ENCODE measurements at regions not wholly inside any gene's neighbourhood (a gene's known extent, or its start where the extent isn't known, plus 50 kb on each side); places are given as distances from the start of the nearest gene placed in this dataset.

DNA sequence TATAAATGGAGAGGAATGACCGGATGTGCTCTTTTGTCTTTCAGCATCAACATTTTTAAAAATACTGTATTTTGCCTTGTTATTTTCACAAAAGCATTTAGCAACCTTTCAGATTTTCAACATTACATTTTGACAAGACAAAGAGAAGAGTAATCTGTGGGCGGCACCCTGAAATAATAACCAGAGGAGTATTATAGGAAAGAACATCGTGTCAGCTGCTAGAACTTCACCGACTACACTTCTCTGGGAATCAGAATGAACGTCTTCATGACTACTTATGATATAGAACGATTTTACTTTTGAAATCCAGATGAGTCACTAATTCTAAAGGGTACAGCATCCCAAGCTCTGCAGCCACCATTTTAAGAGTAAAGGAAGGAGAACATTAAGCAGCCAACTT lies 531.5 kb upstream of the FRG1 start:
- no peak overlapping the region for H3K4me3 ChIP-seq (ENCODE audit: low read length)
- H3K4me2 ChIP-seq (ENCODE audit: low read length), result no peak overlapping the region
- no peaks in the 10 kb centered on the region for H3K36me3 ChIP-seq (ENCODE audit: control insufficient read depth, low read length)
- no peaks in the 10 kb centered on the region for H3K4me1 ChIP-seq (ENCODE audit: control insufficient read depth, low read length)
- TF ChIP-seq, protein P1, sequence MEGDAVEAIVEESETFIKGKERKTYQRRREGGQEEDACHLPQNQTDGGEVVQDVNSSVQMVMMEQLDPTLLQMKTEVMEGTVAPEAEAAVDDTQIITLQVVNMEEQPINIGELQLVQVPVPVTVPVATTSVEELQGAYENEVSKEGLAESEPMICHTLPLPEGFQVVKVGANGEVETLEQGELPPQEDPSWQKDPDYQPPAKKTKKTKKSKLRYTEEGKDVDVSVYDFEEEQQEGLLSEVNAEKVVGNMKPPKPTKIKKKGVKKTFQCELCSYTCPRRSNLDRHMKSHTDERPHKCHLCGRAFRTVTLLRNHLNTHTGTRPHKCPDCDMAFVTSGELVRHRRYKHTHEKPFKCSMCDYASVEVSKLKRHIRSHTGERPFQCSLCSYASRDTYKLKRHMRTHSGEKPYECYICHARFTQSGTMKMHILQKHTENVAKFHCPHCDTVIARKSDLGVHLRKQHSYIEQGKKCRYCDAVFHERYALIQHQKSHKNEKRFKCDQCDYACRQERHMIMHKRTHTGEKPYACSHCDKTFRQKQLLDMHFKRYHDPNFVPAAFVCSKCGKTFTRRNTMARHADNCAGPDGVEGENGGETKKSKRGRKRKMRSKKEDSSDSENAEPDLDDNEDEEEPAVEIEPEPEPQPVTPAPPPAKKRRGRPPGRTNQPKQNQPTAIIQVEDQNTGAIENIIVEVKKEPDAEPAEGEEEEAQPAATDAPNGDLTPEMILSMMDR (IDR thresholded peaks at IDR 0.05; ENCODE audit: low read depth, low read length, poor library complexity, severe bottlenecking), result no peak
- TF ChIP-seq EZH2phosphoT487 (IDR thresholded peaks at IDR 0.05; ENCODE audit: borderline replicate concordance, low read length), result no peak
- H3K27me3 ChIP-seq (ENCODE audit: control insufficient read depth, low read length), result no peaks in the 10 kb centered on the region
- H3F3A ChIP-seq (ENCODE audit: control insufficient read depth, insufficient read depth), result no peaks in the 10 kb centered on the region
- H3K79me2 ChIP-seq (ENCODE audit: control insufficient read depth, low read length), result no peaks in the 10 kb centered on the region
- peaks cover 3% of the 10 kb centered on the region; the same call in 1 of the 2 replicates for H3K9me3 ChIP-seq (ENCODE audit: control insufficient read depth, insufficient read depth, low read length)
- H3K27ac ChIP-seq (ENCODE audit: low read depth, low read length), result no peak overlapping the region
- H3K9me2 ChIP-seq (replicated peaks; ENCODE audit: control insufficient read depth, low read length), result no peaks in the 10 kb centered on the region
- H4K20me1 ChIP-seq (ENCODE audit: control insufficient read depth, insufficient read depth, low read depth, low read length), result no peaks in the 10 kb centered on the region

DNA sequence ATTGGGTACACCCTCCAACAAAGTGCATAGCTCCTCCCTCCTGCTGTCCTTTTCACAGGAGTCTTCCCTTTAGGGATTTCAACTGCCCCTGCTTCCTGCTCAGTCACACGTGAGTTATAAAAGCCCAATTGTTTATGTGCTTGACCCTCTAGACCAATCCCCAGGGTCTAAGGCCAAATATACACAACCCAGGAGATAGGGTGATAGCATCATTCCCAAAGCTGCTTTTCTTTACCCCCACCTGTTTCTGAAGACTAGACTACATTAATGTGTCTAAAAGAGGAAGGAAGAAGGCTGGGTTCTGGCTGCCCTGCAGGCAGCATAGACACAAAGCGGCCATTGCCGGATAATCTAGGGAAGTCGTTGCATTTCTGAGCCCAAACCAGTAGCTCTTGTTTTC lies 526.7 kb upstream of the FRG1 start:
- H3K4me3 ChIP-seq (ENCODE audit: low read length), result no peak overlapping the region
- TF ChIP-seq EZH2phosphoT487 (IDR thresholded peaks at IDR 0.05; ENCODE audit: borderline replicate concordance, low read length), result no peak
- TF ChIP-seq, protein P1 (IDR thresholded peaks at IDR 0.05; ENCODE audit: low read depth, low read length, poor library complexity, severe bottlenecking), result no peak
- H3K9me3 ChIP-seq (ENCODE audit: control insufficient read depth, insufficient read depth, low read length), result no peaks in the 10 kb centered on the region
- no peaks in the 10 kb centered on the region for H4K20me1 ChIP-seq (ENCODE audit: control insufficient read depth, insufficient read depth, low read depth, low read length)
- H3F3A ChIP-seq (ENCODE audit: control insufficient read depth, insufficient read depth), result no peaks in the 10 kb centered on the region
- H3K4me2 ChIP-seq (ENCODE audit: low read length), result no peak overlapping the region
- H3K9me2 ChIP-seq (replicated peaks; ENCODE audit: control insufficient read depth, low read length), result no peaks in the 10 kb centered on the region
- H3K79me2 ChIP-seq (ENCODE audit: control insufficient read depth, low read length), result no peaks in the 10 kb centered on the region
- H3K4me1 ChIP-seq (ENCODE audit: control insufficient read depth, low read length), result no peaks in the 10 kb centered on the region
- no peak overlapping the region for H3K27ac ChIP-seq (ENCODE audit: low read depth, low read length)
- H3K36me3 ChIP-seq (ENCODE audit: control insufficient read depth, low read length), result no peaks in the 10 kb centered on the region
- no peaks in the 10 kb centered on the region for H3K27me3 ChIP-seq (ENCODE audit: control insufficient read depth, low read length)

DNA sequence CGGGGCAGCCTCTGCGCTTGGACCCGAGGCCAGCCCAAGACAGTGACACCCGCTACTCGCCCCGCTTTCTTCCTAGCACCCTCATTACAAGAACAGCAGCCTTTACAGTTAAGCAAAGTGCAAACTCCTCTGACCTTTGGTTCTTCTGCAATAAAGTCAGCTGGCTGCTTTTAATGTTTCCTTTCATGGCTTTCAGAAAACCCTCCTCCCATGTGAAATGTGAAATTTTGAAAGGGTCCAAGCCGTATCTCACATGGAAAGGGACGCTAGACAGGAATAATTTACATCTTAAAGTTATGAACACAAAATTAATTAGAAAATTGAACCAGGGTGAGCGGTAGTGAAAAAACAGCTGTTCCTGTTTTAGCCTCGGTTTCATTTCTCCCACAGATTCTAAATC lies 520.1 kb upstream of the FRG1 start:
- no peaks in the 10 kb centered on the region for H3F3A ChIP-seq (ENCODE audit: control insufficient read depth, insufficient read depth)
- no peaks in the 10 kb centered on the region for H3K9me3 ChIP-seq (ENCODE audit: control insufficient read depth, insufficient read depth, low read length)
- no peaks in the 10 kb centered on the region for H3K36me3 ChIP-seq (ENCODE audit: control insufficient read depth, low read length)
- H3K79me2 ChIP-seq (ENCODE audit: control insufficient read depth, low read length), result no peaks in the 10 kb centered on the region
- H3K4me1 ChIP-seq (ENCODE audit: control insufficient read depth, low read length), result no peaks in the 10 kb centered on the region
- no peak overlapping the region for H3K4me2 ChIP-seq (ENCODE audit: low read length)
- no peaks in the 10 kb centered on the region for H3K9me2 ChIP-seq (replicated peaks; ENCODE audit: control insufficient read depth, low read length)
- H3K4me3 ChIP-seq (ENCODE audit: low read length), result no peak overlapping the region
- no peak overlapping the region for H3K27ac ChIP-seq (ENCODE audit: low read depth, low read length)
- no peaks in the 10 kb centered on the region for H3K27me3 ChIP-seq (ENCODE audit: control insufficient read depth, low read length)
- no peak for TF ChIP-seq EZH2phosphoT487 (IDR thresholded peaks at IDR 0.05; ENCODE audit: borderline replicate concordance, low read length)
- TF ChIP-seq, protein P1 (IDR thresholded peaks at IDR 0.05; ENCODE audit: low read depth, low read length, poor library complexity, severe bottlenecking), result no peak
- H4K20me1 ChIP-seq (ENCODE audit: control insufficient read depth, insufficient read depth, low read depth, low read length), result no peaks in the 10 kb centered on the region

DNA sequence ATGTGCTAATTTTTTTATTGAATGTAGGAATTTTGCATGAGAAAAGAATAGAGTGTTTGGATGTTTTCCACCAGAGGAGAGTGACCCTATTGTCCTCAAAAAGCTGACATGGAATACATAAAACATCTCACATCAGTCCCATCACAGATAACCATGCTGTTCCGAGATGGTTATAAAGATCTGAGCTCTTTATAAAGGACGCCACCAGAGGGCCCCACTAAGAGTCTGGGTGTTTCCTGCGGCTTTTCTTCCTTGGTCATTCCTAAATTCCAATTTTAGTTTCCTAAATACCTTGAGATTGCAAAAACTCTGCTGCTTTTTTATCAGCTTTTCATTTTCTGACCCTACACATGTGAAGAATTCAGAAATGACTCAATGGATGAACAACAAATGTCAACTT lies 504.5 kb upstream of the FRG1 start:
- no peaks in the 10 kb centered on the region for H3F3A ChIP-seq (ENCODE audit: control insufficient read depth, insufficient read depth)
- H3K9me2 ChIP-seq (replicated peaks; ENCODE audit: control insufficient read depth, low read length), result no peaks in the 10 kb centered on the region
- no peaks in the 10 kb centered on the region for H4K20me1 ChIP-seq (ENCODE audit: control insufficient read depth, insufficient read depth, low read depth, low read length)
- H3K4me1 ChIP-seq (ENCODE audit: control insufficient read depth, low read length), result no peaks in the 10 kb centered on the region
- H3K27ac ChIP-seq (ENCODE audit: low read depth, low read length), result no peak overlapping the region
- no peak overlapping the region for H3K4me2 ChIP-seq (ENCODE audit: low read length)
- H3K4me3 ChIP-seq (ENCODE audit: low read length), result no peak overlapping the region
- no peaks in the 10 kb centered on the region for H3K79me2 ChIP-seq (ENCODE audit: control insufficient read depth, low read length)
- no peaks in the 10 kb centered on the region for H3K27me3 ChIP-seq (ENCODE audit: control insufficient read depth, low read length)
- no peak for TF ChIP-seq EZH2phosphoT487 (IDR thresholded peaks at IDR 0.05; ENCODE audit: borderline replicate concordance, low read length)
- TF ChIP-seq, protein P1 (IDR thresholded peaks at IDR 0.05; ENCODE audit: low read depth, low read length, poor library complexity, severe bottlenecking), result peak; percentile 20
- no peaks in the 10 kb centered on the region for H3K9me3 ChIP-seq (ENCODE audit: control insufficient read depth, insufficient read depth, low read length)
- H3K36me3 ChIP-seq (ENCODE audit: control insufficient read depth, low read length), result no peaks in the 10 kb centered on the region

Measured in DOHH2 (cell line).